K562 (cell line): ENCODE measurements at regions not wholly inside any gene's neighbourhood (a gene's known extent, or its start where the extent isn't known, plus 50 kb on each side); places are given as distances from the start of the nearest gene placed in this dataset.

Experiments used
- ATAC-seq: fragments of 200-7000 bp; cut with Tn5 transposase; 3 replicates; pipeline ENCODE4 v1.9.1; 2020; ENCODE audit warnings: moderate library complexity
- BruUV-seq: library from RNA; stranded (reverse); fragments of 400-500 nt; replicated peaks from 2 replicates; lab custom pipeline; 2021; lab: Mats Ljungman, UMichigan
- CTCF ChIA-PET: fragments of 300-600 bp; formaldehyde crosslinking; extraction: SDS; loops from one replicate; lab custom pipeline; 2021; ENCODE audit warnings: low intra/inter-chr PET ratio; lab: Yijun Ruan, JAX
- POLR2A ChIA-PET: fragments of 300-600, 350-650 bp; sonication (Branson Sonifier 250); formaldehyde crosslinking; extraction: SDS; loops from one replicate; lab custom pipeline; 2021; ENCODE audit warnings: antibody characterized with exemption, inconsistent platforms; lab: Yijun Ruan, JAX
- DNase-seq, 4 experiments: peaks; one replicate each; pipeline versions ENCODE4 v3.0.0 to v3.0.0-alpha.2; 2011 to 2018; ENCODE audit warnings: low spot score in 3 of 4, mixed read lengths in 3 of 4; ENCODE audit errors: extremely low read depth in 1 of 4
- FAIRE-seq: peaks from 2 replicates; lab custom pipeline; 2011; peaks lifted over from hg19 to GRCh38; lab: Jason Lieb, UNC
- H2AFZ ChIP-seq: 2 replicates; pipeline ENCODE4 v1.6.0; 2011; ENCODE audit warnings: low read depth, low read length, control low read depth, inconsistent platforms
- H3K27ac ChIP-seq: fragments of 200-600 bp; 3 replicates; pipeline ENCODE4 v1.8.0; 2011; ENCODE audit warnings: low read depth, mild to moderate bottlenecking, control low read depth, inconsistent platforms, low read length, moderate library complexity, mixed read lengths; ENCODE audit errors: extremely low read depth
- H3K27me3 ChIP-seq, 2 experiments: fragments of 300-600 bp in 1 of 2; 2 replicates in 1 of 2; 3 replicates in 1 of 2; pipeline versions ENCODE4 v1.6.0 to v1.8.0; 2011; ENCODE audit warnings: inconsistent platforms in 2 of 2, low read length in 2 of 2, mild to moderate bottlenecking in 1 of 2, mixed read lengths in 1 of 2, moderate library complexity in 1 of 2; ENCODE audit not compliant: control insufficient read depth in 2 of 2, insufficient read depth in 2 of 2
- H3K36me3 ChIP-seq: fragments of 300-600 bp; 3 replicates; pipeline ENCODE4 v1.8.0; 2011; ENCODE audit warnings: mild to moderate bottlenecking, low read length, inconsistent platforms; ENCODE audit not compliant: control insufficient read depth, insufficient read depth
- H3K4me1 ChIP-seq, 2 experiments: fragments of 200-600 bp in 1 of 2; replicated peaks in 1 of 2; 2 replicates in 1 of 2; 3 replicates in 1 of 2; pipeline versions ENCODE4 v1.5.1 to v1.8.0; 2011; ENCODE audit warnings: inconsistent platforms in 2 of 2, low read length in 2 of 2, mild to moderate bottlenecking in 1 of 2, mixed read lengths in 1 of 2, moderate library complexity in 1 of 2; ENCODE audit not compliant: control insufficient read depth in 2 of 2, insufficient read depth in 2 of 2
- H3K4me2 ChIP-seq: 2 replicates; pipeline ENCODE4 v1.6.1; 2011; ENCODE audit warnings: low read length, control low read depth, inconsistent platforms, mixed read lengths; ENCODE audit not compliant: insufficient read depth
- H3K4me3 ChIP-seq: fragments of 200-600 bp; sonication (generic), shearing (Covaris generic); 2 replicates; pipeline ENCODE4 v1.5.1; 2016; ENCODE audit warnings: control low read depth, inconsistent platforms
- H3K79me2 ChIP-seq: fragments of 200-600 bp; 3 replicates; pipeline ENCODE4 v1.8.0; 2011; ENCODE audit warnings: low read length, inconsistent platforms; ENCODE audit not compliant: control insufficient read depth, insufficient read depth
- H3K9ac ChIP-seq, 2 experiments: 2 replicates each; pipeline versions ENCODE4 v1.6.0 to v1.6.1; 2011; ENCODE audit warnings: low read depth in 2 of 2, low read length in 2 of 2, control low read depth in 1 of 2, inconsistent platforms in 1 of 2, mild to moderate bottlenecking in 1 of 2, mixed read lengths in 1 of 2; ENCODE audit not compliant: insufficient read depth in 1 of 2
- H3K9me1 ChIP-seq: one replicate; pipeline ENCODE4 v1.6.0; 2011; ENCODE audit warnings: inconsistent platforms, mild to moderate bottlenecking, low read length, moderate library complexity; ENCODE audit not compliant: control insufficient read depth, insufficient read depth
- H3K9me3 ChIP-seq: replicated peaks from 2 replicates; pipeline ENCODE4 v1.5.1; 2011; ENCODE audit warnings: low read depth, low read length, inconsistent platforms; ENCODE audit not compliant: control insufficient read depth, insufficient read depth
- H4K20me1 ChIP-seq: replicated peaks from 2 replicates; pipeline ENCODE4 v1.6.1; 2011; ENCODE audit warnings: low read length, inconsistent platforms, mixed read lengths; ENCODE audit not compliant: control insufficient read depth, insufficient read depth
- ARNT ChIP-seq, 2 experiments: fragments of 450-650 bp; IDR thresholded peaks; 2 replicates each; pipeline ENCODE4 v1.6.1; 2016; ENCODE audit warnings: mild to moderate bottlenecking in 1 of 2
- CEBPB ChIP-seq: fragments of 450-650 bp; IDR thresholded peaks from 2 replicates; pipeline ENCODE4 v1.6.1; 2016; ENCODE audit warnings: missing genetic modification characterization, missing compliant biosample characterization
- ESRRA ChIP-seq: fragments of 450-650 bp; IDR thresholded peaks from 2 replicates; pipeline ENCODE4 v1.6.1; 2014; ENCODE audit warnings: low read depth, mild to moderate bottlenecking, moderate library complexity, borderline replicate concordance
- ZNF174 ChIP-seq: fragments of 250-450 bp; sonication (Bioruptor Pico); IDR thresholded peaks from 2 replicates; pipeline ENCODE4 v1.4.0; 2020; ENCODE audit warnings: mild to moderate bottlenecking
- WGBS: fragments of 100-300 bp; shearing (Covaris generic); methylation state at CpG from one replicate; pipeline ENCODE4 v1.1.6; 2016; ENCODE audit warnings: low coverage, mixed read lengths; ENCODE audit not compliant: insufficient coverage; ENCODE audit errors: missing lambda C conversion rate; 5-methylcytosine and 5-hydroxymethylcytosine counted together
- in situ Hi-C: fragments of 300-500 bp; cut with MboI; formaldehyde crosslinking; loops from 4 replicates; pipeline ENCODE4 v1.15.0; 2018; ENCODE audit warnings: inconsistent platforms, mixed read lengths
- intact Hi-C: fragments of 100-400 bp; cut with micrococcal nuclease; formaldehyde crosslinking; loops from 2 replicates; pipeline ENCODE4 v1.14.2; 2022
- TF ChIP-seq, protein P1 (sequence below): fragments of 200-600 bp; sonication (generic); IDR thresholded peaks from one replicate; pipeline ENCODE4 v1.6.1; 2012; ENCODE audit warnings: mild to moderate bottlenecking, low read depth, low read length, inconsistent platforms
- TF ChIP-seq, protein P2 (sequence below): fragments of 250-450 bp; sonication (Bioruptor Pico); IDR thresholded peaks from 2 replicates; pipeline ENCODE4 v1.4.0; 2020

DNA sequence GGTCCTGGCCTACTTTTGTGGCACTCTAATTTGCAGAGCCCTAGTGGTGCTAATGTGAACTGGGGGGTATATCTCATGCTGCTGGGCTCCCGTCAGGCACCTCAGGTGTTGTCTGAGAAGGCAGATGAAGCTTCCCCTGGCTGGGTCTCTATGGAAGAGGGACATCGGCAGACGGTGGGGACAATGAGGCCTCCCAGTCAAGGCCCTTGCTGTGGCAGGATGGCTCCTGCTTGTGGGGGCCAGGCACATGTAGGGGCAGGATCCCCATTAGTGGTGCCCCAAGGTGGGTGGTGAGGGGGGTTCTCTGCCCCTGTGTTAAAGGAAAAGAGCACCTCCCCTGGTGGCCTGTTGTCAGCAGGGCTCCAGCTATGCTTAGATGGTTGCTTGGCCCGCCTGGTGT is 192.8 kb upstream of the S1PR3 start:
- Histone ChIP-seq H3K9me3 (no peaks in the 10 kb centered on the region; the same call in none of the 2 replicates), H3K4me3 (no peak overlapping the region), H3K4me1 (peaks cover 0 to 23% of the 10 kb centered on the region in 2 experiments; a peak in 4 of 5 replicates), H3K27me3 (no peaks in the 10 kb centered on the region), H3K9ac (no peak overlapping the region), H3K9me1 (no peaks in the 10 kb centered on the region), H3K36me3 (no peaks in the 10 kb centered on the region), H2AFZ (no peak overlapping the region), H3K4me2 (no peak overlapping the region), H3K79me2 (no peaks in the 10 kb centered on the region), H4K20me1 (no peaks in the 10 kb centered on the region), H3K27ac (no peak overlapping the region)
- DNase-seq (no peak), ATAC-seq (no peak), FAIRE-seq (no peak)
- BruUV-seq: no TSS peak
- ChIA-PET CTCF (no interaction called here), POLR2A (interaction anchor here (0.6 kb wide), 1 partner anchor 11 kb away, joined by 4 read pairs; no protein-coding TSS in a partner anchor)
- in situ Hi-C loops: no loop called here
- WGBS: 96% methylated on average over 3 of the region's 4 CpGs
- intact Hi-C loops: no loop called here
- TF ChIP-seq, protein P1, sequence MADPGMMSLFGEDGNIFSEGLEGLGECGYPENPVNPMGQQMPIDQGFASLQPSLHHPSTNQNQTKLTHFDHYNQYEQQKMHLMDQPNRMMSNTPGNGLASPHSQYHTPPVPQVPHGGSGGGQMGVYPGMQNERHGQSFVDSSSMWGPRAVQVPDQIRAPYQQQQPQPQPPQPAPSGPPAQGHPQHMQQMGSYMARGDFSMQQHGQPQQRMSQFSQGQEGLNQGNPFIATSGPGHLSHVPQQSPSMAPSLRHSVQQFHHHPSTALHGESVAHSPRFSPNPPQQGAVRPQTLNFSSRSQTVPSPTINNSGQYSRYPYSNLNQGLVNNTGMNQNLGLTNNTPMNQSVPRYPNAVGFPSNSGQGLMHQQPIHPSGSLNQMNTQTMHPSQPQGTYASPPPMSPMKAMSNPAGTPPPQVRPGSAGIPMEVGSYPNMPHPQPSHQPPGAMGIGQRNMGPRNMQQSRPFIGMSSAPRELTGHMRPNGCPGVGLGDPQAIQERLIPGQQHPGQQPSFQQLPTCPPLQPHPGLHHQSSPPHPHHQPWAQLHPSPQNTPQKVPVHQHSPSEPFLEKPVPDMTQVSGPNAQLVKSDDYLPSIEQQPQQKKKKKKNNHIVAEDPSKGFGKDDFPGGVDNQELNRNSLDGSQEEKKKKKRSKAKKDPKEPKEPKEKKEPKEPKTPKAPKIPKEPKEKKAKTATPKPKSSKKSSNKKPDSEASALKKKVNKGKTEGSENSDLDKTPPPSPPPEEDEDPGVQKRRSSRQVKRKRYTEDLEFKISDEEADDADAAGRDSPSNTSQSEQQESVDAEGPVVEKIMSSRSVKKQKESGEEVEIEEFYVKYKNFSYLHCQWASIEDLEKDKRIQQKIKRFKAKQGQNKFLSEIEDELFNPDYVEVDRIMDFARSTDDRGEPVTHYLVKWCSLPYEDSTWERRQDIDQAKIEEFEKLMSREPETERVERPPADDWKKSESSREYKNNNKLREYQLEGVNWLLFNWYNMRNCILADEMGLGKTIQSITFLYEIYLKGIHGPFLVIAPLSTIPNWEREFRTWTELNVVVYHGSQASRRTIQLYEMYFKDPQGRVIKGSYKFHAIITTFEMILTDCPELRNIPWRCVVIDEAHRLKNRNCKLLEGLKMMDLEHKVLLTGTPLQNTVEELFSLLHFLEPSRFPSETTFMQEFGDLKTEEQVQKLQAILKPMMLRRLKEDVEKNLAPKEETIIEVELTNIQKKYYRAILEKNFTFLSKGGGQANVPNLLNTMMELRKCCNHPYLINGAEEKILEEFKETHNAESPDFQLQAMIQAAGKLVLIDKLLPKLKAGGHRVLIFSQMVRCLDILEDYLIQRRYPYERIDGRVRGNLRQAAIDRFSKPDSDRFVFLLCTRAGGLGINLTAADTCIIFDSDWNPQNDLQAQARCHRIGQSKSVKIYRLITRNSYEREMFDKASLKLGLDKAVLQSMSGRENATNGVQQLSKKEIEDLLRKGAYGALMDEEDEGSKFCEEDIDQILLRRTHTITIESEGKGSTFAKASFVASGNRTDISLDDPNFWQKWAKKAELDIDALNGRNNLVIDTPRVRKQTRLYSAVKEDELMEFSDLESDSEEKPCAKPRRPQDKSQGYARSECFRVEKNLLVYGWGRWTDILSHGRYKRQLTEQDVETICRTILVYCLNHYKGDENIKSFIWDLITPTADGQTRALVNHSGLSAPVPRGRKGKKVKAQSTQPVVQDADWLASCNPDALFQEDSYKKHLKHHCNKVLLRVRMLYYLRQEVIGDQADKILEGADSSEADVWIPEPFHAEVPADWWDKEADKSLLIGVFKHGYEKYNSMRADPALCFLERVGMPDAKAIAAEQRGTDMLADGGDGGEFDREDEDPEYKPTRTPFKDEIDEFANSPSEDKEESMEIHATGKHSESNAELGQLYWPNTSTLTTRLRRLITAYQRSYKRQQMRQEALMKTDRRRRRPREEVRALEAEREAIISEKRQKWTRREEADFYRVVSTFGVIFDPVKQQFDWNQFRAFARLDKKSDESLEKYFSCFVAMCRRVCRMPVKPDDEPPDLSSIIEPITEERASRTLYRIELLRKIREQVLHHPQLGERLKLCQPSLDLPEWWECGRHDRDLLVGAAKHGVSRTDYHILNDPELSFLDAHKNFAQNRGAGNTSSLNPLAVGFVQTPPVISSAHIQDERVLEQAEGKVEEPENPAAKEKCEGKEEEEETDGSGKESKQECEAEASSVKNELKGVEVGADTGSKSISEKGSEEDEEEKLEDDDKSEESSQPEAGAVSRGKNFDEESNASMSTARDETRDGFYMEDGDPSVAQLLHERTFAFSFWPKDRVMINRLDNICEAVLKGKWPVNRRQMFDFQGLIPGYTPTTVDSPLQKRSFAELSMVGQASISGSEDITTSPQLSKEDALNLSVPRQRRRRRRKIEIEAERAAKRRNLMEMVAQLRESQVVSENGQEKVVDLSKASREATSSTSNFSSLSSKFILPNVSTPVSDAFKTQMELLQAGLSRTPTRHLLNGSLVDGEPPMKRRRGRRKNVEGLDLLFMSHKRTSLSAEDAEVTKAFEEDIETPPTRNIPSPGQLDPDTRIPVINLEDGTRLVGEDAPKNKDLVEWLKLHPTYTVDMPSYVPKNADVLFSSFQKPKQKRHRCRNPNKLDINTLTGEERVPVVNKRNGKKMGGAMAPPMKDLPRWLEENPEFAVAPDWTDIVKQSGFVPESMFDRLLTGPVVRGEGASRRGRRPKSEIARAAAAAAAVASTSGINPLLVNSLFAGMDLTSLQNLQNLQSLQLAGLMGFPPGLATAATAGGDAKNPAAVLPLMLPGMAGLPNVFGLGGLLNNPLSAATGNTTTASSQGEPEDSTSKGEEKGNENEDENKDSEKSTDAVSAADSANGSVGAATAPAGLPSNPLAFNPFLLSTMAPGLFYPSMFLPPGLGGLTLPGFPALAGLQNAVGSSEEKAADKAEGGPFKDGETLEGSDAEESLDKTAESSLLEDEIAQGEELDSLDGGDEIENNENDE: no peak
- no peak for TF ChIP-seq ARNT (IDR thresholded peaks at IDR 0.05)
- TF ChIP-seq, protein P2, sequence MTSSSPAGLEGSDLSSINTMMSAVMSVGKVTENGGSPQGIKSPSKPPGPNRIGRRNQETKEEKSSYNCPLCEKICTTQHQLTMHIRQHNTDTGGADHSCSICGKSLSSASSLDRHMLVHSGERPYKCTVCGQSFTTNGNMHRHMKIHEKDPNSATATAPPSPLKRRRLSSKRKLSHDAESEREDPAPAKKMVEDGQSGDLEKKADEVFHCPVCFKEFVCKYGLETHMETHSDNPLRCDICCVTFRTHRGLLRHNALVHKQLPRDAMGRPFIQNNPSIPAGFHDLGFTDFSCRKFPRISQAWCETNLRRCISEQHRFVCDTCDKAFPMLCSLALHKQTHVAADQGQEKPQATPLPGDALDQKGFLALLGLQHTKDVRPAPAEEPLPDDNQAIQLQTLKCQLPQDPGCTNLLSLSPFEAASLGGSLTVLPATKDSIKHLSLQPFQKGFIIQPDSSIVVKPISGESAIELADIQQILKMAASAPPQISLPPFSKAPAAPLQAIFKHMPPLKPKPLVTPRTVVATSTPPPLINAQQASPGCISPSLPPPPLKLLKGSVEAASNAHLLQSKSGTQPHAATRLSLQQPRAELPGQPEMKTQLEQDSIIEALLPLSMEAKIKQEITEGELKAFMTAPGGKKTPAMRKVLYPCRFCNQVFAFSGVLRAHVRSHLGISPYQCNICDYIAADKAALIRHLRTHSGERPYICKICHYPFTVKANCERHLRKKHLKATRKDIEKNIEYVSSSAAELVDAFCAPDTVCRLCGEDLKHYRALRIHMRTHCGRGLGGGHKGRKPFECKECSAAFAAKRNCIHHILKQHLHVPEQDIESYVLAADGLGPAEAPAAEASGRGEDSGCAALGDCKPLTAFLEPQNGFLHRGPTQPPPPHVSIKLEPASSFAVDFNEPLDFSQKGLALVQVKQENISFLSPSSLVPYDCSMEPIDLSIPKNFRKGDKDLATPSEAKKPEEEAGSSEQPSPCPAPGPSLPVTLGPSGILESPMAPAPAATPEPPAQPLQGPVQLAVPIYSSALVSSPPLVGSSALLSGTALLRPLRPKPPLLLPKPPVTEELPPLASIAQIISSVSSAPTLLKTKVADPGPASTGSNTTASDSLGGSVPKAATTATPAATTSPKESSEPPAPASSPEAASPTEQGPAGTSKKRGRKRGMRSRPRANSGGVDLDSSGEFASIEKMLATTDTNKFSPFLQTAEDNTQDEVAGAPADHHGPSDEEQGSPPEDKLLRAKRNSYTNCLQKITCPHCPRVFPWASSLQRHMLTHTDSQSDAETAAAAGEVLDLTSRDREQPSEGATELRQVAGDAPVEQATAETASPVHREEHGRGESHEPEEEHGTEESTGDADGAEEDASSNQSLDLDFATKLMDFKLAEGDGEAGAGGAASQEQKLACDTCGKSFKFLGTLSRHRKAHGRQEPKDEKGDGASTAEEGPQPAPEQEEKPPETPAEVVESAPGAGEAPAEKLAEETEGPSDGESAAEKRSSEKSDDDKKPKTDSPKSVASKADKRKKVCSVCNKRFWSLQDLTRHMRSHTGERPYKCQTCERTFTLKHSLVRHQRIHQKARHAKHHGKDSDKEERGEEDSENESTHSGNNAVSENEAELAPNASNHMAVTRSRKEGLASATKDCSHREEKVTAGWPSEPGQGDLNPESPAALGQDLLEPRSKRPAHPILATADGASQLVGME (CRISPR knock-in tag): no peak
- TF ChIP-seq ESRRA: no peak
- no peak for TF ChIP-seq ZNF174 (CRISPR knock-in tag)
- no peak for TF ChIP-seq CEBPB (tag)
